HG02870 (cell line): ENCODE measurements at regions not wholly inside any gene's neighbourhood (a gene's known extent, or its start where the extent isn't known, plus 50 kb on each side); places are given as distances from the start of the nearest gene placed in this dataset.
A peak's percentile ranks its signal among the peaks of the same experiment; 100 is the strongest.

ENCODE experiments used
- ATAC-seq: cut with Tn5 transposase; IDR thresholded peaks from one replicate; pipeline ENCODE4 v1.9.1; 2021; ENCODE audit warnings: mild to moderate bottlenecking, moderate library complexity; ENCODE audit not compliant: unreplicated experiment

DNA sequence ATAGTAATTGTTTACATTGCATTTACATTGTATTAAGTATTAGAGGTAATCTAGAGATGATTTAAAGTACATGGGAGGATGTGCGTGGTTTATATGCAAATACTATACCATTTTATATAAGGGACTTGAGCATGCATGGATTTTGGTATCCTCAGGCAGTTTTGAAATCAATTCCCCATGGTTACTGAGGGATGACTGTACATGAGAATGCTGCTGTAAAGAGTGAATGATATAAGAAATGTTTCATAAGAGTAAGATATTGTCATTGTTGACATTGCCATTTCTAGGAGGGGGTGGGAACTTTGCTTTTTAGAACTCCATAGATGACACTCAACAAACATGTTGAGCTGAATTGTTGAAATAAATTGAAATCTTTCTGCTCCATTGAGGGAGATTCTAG, 185.0 kb downstream of the SEMA6A start:
- no peak for ATAC-seq

DNA sequence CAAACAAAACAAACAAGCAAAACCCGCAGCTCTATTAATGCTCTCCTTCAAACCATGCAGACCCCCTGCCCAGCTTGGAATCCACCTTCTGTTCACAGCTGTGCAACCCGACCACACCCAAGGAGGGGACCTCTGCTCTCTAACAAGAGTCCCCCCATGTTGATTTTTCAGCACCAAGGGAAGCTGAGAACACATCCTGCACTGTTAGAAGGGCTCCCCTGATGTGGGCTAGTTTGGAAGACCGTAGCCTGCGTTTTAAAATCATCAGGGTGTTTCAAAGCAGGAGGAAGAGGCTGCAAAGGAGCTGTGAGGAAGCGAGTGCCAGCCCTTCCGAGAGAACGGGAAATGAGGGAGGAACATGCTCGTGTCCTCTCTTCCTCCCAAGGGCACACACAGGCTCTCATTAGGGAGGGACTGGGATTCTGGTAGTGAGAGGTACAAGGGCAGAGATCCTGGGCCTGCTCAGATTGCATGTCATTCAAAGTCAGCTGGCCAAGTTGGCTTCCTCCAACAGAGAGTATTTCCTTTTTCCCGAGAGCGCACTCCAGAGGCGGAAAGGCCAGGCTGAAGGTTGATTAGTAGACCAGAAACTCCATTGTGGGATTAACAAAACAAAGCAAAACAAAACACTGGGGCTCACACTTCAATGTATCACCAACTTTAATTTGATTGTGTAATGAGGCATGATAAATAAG, 185.9 kb downstream of the SEMA6A start:
- ATAC-seq, result no peak

DNA sequence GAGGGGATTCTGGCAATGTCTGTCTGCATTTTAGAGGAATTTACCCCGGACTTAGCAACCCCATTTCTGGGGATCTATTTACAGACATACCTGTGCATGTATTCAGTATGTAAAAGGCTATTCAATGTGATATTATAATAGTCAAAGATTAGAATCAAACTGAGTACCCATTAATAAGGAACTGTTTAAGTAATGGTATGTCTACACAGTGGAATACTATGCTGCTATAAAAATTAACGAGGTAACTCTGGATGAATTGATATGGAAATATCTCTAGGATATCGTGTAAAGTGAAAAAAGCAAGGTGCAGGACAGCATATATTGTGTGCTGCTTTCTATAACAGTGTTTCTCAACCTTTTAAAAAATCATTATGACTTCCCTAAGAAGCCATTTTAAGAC, 186.9 kb downstream of the SEMA6A start:
- no peak for ATAC-seq

DNA sequence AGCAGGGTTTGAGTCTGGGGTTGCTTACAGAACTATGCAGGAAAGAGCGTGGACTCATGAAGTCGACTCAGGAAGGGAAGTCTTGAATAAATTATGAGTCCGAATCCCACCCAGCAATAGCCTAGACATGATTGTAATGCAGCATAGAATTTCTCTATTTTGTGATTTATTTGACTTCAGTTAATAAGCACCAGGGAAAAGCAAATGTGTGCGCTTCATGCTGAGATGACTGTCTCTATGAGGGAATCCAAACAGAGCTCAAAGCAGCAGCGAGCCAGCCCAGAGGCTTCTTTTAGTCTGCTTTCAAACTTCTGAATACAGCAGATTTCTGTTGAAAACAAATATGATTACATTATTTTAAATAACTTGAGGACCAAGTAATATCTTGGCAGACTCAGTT, 188.0 kb downstream of the SEMA6A start:
- ATAC-seq, result no peak

DNA sequence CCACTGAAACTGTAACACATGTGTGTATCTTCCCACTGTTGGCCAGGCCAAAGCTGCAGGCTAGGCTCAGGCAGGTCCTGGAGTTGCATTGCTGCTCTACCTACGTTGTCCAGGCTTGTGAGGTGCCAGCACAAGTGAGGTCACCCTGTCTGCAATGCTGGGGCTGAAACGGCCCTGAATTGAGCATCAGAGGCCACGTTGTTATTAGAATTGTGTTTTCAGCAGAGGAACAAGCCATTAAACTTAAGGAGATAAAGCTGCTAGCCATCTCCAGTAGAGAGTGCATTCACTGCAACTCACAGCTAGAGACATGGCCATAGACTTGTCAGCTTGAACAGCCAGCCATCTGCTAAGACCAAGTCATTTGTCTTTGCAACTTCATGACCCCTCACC, 191.8 kb downstream of the SEMA6A start:
- ATAC-seq, result no peak

DNA sequence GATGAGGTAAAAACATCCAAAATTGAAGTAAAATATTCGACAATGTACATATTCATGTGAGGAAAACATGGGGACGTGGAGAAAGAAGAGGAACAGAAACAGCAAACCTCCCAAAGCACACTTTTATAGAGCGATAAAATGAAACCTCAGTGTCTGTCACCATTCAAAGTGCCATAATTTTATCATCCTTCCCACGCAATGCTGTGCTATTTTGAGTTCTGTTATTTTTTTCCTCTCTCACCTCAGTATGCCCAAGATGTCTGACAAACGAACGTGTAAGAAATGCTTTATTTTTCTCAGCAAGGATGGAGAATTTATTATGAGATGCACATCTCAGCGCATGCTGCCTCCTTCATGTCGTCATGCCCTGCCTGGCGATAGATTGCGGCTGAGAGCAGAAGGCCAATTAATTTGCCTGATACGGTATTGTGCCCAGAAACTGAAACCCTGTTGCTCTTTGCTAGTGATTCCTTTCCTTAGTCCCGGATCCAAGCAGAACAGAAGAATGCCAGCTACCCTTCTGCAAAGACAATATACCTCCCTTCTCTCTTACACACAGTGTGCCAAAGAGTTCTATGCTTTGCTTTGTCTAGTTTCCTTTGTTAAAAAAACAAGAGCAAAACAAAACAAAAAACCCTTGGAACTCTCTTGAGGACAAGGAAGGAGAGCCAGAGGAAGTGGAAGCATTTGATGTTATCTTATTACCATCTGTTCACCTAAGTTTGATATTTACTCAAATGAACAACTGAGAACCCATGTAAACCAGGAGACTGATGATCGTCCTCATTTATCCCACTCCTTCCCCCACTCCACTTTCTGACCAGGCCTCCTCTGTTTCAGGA, 192.4 kb downstream of the SEMA6A start:
- ATAC-seq, result no peak

DNA sequence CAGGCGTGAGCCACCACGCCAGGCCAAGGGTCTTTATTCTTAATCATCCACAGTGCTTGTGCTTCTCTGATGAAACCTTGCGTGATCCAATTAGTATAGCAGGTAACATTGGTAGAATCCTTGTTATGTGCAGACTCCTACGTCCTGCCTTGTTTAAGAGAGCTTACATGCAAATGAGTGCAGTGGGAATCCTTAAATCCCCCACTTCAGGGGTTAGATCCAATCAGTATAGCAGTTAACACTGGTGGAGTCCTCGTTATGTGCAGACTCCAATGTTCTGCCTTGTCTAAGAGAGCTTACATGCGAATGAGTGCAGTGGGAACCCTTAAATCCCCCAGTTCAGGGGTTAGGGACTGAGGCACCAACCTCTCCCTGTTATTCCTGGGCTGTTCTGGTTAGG, 193.4 kb downstream of the SEMA6A start:
- ATAC-seq, result no peak

DNA sequence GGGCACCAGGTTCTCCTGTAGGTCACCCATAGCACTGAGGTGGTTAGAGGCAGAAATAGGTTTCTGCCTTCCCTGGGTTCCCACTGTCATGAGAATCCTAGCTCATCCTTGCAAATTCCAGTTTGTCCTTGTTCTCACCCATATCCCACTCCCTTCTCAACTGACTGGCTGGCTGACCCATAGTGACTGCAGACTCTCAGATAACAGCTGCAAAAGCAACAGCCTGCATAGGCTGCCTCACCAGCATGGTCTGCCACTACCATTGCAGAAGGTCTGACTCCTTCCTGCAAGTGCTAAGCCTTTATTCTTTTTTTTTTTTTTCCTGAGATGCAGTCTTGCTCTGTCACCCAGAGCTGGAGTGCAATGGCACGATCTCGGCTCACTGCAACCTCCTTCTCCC, 194.0 kb downstream of the SEMA6A start:
- no peak for ATAC-seq

DNA sequence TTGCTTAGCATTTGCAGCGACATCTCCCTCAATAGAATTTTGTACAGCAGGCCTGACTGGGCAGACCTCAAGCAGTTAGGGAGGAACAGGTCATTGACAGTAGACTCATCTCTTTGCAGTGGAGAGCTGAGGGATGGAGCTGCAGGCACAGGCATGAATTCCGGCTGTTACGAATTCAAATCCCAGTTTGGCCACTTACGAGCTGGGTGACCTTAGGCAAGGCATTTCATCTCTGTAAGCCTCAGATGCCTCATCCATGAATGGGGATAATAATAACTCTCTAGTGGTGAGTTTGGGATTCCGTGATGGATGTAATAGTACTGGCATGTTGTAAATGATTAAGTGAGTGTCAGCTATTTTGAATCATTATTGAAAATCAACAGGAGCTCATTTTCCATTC, 195.3 kb downstream of the SEMA6A start:
- ATAC-seq, result no peak

DNA sequence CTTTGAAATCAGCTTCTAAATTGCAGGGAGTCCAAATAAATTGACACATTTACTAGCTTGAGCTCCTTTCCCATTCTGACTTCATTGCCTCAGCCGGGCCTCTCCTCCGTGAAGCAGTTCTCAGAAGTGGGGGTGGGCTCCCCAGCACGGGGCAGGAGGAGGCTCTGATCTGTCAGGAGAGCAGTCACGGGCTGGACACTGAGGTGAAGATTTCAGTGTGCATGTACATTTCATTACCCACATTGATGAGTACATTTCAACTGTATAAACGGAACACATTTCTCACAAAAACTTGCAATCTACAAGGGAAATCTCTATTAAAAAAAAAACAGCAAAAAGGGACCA, 195.9 kb downstream of the SEMA6A start:
- ATAC-seq, result no peak

DNA sequence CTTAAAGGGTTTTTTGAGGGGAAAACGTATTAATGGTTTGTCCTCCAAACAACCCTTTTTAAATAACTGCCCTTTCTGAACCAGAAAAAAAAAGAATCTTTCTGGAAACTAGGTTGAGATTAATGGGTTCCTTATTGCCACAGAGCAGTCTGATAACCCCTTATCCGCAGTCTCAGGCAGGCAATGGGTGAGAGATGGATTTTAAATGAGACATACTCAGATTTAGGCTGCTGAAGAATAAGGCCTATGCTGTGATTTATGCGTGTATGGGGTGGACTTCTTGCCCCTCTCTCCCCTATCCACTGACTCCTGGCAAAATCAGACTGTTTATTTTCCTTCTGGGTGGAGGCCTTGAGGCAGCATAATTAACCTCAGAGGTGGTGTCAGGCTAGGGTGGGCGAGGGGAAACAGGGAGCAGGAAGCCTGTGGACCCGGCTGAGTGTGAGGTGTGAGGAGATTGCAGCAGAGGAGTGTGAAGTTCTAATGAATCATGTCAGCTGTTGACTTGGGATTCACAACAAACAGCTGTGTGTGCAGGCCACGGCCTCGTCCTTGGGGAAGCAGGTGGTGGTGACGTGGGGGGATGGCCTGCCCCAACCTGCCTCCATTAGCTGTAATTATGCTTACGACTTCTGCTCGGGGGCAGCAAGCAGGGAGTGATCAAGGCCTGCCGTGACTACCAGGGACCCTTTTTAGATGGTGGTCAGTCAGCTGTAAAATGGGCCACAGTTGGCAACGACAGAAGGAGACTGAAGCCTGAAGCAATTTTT, 196.4 kb downstream of the SEMA6A start:
- no peak for ATAC-seq

DNA sequence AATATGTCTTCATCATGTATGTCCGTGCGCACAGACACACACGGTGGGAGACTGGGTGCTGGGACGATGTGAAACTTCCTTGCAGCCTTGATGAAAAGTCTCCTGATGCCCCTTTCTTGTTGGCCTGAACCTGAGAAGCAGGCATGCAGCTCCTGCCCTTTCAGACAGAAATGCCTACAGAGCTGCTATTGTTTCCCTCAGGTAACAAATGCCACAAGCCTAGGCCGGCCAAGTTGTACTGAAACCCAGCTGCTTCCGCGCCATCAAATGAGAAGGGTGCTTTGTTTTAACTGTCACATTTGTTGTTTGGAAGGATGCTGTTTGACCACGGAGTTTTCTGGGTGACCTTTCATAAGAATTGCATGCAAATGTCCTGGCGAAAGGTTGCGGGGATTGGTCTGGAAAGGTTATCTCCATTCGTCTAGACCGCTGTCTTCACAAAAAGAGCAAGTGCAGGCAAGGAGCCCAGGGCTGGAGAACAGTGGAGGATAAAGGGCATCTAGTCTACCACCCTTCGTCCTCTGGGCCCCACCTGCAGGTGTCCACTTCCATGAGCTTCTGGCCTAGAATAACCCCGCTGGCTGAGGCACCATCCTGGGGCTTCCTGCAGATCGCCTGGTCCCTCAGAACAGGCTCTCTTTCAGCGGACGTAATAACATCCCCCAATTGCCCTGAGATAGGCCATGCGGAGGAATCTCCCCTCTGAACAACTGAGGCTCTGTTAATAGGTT, 197.2 kb downstream of the SEMA6A start:
- no peak for ATAC-seq

DNA sequence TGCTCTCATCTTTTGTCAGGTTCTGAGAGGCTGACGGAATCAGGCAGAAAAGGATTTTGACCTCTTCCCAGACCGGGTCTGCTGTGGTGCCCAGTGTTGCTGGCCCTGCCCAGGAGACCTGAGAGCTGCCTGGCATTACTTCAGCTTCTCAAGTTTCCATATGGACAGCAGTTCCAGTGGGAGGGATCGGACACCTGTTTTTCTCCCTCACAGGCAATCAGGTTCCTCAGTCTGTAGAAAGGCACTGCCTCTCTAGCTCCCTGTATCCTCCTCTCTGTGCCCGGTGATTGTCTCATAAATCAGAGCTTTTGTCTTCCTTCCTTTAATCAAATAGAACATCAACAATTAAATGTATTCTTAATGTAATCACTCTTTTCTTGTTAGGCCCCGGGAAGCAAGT, 198.7 kb downstream of the SEMA6A start:
- ATAC-seq, result no peak

DNA sequence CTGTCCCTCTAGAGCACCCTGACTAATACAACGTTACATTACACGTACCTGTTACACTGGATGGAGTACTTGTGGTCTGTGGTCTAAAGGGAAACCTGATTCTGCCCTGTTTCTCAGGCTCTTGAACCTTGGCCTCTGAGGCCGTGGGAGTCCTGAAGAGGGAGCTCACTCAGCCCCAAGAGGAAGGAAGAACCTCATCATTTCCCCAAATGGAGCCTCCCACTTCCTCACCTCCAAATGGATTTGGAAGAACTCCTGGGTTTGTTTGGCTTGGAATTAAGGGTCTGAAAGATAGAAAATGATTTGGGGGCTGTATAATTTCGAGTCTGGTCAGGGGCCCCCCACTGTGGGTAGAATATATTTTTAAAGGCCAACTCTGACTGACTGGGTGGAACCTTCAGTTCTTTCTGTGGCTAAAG, 200.2 kb downstream of the SEMA6A start:
- ATAC-seq, result peak; percentile 65

DNA sequence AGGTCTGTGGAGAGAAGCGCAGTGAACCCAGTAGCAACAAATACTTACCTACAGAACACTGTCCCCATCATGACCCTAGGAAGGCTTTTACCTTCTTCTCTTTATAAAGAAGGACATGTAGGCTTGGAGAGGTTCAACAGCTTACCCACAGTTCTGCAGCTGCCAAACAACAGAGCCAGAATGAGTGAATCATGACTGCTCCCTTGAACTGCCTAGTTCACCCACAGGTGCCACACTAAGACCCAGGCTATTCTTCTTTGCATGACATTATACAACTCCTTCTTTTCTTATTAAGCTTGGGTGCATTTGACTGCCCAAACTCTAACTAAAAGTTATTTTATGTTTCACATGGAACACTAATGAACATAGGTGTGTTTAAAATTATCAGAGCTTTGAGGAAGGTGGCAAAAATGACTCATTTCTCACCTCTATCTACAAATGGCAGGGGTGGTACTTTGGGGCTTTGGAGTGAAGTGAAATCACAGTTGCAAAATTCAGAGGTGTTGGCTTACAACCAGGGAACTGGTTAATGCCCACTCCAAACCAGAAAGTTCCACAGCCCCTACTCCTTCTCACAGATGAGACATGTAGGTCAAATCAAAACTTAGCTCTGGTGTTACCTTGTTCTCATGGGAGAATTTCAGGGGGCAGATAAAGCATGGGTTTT, 201.6 kb downstream of the SEMA6A start:
- ATAC-seq, result no peak

DNA sequence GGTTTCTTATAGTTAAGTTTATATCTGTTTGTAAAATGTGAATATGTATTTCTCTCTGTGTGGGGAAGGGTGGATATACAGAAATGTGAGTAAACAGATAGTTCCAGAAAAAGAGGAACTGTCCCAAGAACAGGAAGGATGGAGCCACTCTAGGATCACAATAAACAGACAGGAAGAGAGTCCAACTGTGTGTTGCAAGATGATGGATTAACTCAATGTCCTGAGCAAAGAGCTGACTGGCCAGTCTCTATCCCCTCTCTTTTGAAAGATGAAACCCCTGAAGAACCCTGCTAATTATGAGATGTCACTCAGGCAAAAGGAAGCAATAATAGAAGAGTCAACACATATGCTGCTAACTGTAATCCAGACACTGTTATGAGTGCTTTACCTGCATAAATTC, 202.7 kb downstream of the SEMA6A start:
- no peak for ATAC-seq

DNA sequence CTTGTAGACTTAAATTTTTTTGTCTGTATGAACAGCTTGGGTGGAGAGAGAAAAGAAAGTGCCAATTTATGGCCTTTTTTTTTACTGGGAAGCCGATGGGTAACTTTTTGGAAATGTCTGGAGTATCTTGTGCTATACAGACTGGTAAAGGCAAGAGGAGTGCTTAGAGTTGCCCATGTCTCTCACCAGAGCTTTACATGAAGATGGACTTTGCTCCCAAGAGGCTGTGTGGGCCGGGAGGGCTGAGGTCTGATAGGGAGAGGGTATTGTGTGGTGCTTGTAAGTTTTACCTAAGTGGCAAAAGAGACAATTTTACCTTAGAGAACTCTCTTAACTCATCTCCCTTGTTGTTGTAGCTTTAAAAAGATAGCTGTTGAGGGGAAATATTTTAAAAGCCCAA, 203.2 kb downstream of the SEMA6A start:
- ATAC-seq, result no peak

DNA sequence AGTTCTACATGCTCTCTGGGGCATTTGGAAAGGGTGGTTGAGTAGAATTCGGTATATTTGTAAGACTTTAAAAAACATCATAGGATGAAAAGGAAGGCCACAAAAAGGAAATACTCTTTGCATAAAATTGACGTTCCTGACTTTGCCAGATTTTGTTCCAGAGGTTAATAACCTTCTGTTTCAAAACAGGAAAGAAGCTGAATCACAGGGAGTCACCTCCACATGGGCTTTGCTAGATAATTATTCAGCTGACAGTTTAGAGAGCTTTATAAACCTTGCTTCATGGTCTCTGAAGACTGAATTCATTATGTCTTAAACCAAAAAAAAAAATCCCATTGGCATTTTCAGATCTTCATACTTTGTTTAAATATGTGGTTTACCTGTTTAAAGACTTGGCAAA, 203.7 kb downstream of the SEMA6A start:
- no peak for ATAC-seq

DNA sequence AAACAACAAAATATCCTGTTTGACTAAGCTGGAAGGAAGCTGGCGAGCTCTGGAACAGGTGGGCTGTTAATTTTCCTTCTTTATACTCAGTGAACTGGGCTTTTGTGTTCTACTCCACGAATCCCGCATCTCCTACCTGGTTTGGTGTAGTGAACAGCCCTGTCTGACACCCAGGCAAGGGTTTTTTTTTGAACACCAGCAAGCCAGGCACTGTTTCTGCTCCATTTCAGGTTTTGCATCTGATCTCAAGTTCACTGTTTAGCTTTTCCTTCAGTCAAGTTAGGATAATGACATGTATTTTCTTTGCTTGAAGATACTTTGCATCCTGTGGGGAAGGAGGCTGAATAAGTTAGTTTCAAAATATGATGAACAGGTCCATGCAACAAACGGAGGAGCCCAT, 204.5 kb downstream of the SEMA6A start:
- ATAC-seq, result no peak

DNA sequence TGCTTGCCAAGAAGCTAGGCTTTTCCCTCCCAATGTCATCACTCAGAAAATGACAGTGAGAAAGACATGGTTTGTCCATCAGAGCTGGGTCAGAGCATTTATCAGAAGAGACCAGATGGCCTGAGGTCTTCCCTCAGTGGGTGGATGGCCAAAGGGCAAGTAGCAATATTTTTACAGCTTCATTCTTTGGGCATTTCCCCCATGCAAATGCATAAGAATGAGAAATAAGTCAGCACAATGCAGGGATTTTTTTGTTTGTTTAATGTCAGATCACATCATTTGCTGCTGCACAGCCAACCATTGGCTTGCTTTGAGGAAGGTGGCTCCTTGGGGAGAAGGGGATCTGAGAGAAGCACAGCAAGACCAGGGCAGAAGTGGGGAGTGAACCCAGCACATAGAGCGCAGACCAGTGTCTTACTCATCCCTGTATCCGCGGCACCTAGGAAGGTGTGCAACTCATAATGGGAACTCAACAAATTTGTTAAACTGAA, 209.6 kb downstream of the SEMA6A start:
- peak; percentile 88 for ATAC-seq

DNA sequence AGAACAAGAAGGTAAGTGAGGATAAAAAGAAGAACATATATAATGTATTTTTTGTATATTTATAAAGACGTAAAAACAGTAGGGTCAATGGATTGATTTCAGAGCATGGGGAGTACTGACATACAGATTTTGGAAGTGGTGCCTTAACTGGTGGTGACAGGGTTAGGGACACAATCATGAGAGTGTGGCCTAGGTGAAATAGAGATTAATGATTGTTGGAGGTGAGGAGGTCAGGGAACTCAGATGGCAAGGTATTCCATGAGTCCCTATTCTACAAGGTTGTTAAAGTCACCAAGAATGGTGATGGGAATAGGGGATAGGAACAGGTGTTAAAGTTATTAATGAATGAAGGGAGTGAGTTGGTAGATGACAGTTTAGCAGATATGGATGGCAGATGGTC, 210.8 kb downstream of the SEMA6A start:
- ATAC-seq, result no peak
